ENCODE measurements at regions not wholly inside any gene's neighbourhood (a gene's known extent, or its start where the extent isn't known, plus 50 kb on each side); places are given as distances from the start of the nearest gene placed in this dataset.
A peak's percentile ranks its signal among the peaks of the same experiment; 100 is the strongest.
"Not testable (repeated sequence)": the region's sequence is repeated elsewhere in the genome, so short reads cannot be mapped to it uniquely, and the experiment has no call there.

- Histone ChIP-seq H3K36me3 (no peaks in the 10 kb centered on the region), H3K27me3 (ENCODE audit: low read depth) (no peaks in the 10 kb centered on the region), H3K9me3 (no peaks in the 10 kb centered on the region), H3K27ac (no peak overlapping the region), H3K4me1 (peaks cover 37% of the 10 kb centered on the region), H3K4me3 (no peak overlapping the region)
- no peak for TF ChIP-seq CTCF (IDR thresholded peaks at IDR 0.05)
- intact Hi-C loops (cut with DNase I) = no loop called here
- no peak for DNase-seq
- peak in 1 of 2 donors; percentile 27 for ATAC-seq
Observed at GRCh38 chr6:144378437-144378836, 93.3 kb downstream of the UTRN start.

GRCh38 chr6:144379356-144379755 is 94.2 kb downstream of the UTRN start:
- no peaks in the 10 kb centered on the region for H3K36me3 ChIP-seq
- TF ChIP-seq CTCF (IDR thresholded peaks at IDR 0.05) = no peak
- peak; percentile 21 to 50 for ATAC-seq
- H3K4me1 ChIP-seq = peaks cover 37% of the 10 kb centered on the region
- H3K27me3 ChIP-seq (ENCODE audit: low read depth) = no peaks in the 10 kb centered on the region
- DNase-seq = no peak
- H3K9me3 ChIP-seq = no peaks in the 10 kb centered on the region
- intact Hi-C loops (cut with DNase I) = no loop called here
- H3K4me3 ChIP-seq = no peak overlapping the region
- H3K27ac ChIP-seq = no peak overlapping the region

- H3K9me3 ChIP-seq; H3K36me3 ChIP-seq; intact Hi-C loops (cut with DNase I); H3K27ac ChIP-seq; H3K4me3 ChIP-seq; H3K27me3 ChIP-seq (ENCODE audit: low read depth); DNase-seq; ATAC-seq: not testable (repeated sequence)
- H3K4me1 ChIP-seq = peaks cover 37% of the 10 kb centered on the region
Observed at GRCh38 chr6:144381499-144381898, 96.4 kb downstream of the UTRN start.

- H3K36me3 ChIP-seq = no peaks in the 10 kb centered on the region
- intact Hi-C loops (cut with DNase I) = no loop called here
Observed at GRCh38 chr6:144383336-144383735, 98.2 kb downstream of the UTRN start.

GRCh38 chr6:144384427-144384826 is 99.3 kb downstream of the UTRN start:
- H3K36me3 ChIP-seq = no peaks in the 10 kb centered on the region
- no peak overlapping the region for H3K4me3 ChIP-seq
- DNase-seq = no peak
- TF ChIP-seq CTCF (IDR thresholded peaks at IDR 0.05) = no peak
- no peak overlapping the region for H3K27ac ChIP-seq
- peaks cover 23% of the 10 kb centered on the region for H3K4me1 ChIP-seq
- H3K27me3 ChIP-seq (ENCODE audit: low read depth) = no peaks in the 10 kb centered on the region
- no peak for ATAC-seq
- intact Hi-C loops (cut with DNase I) = no loop called here
- H3K9me3 ChIP-seq = no peaks in the 10 kb centered on the region

More at GRCh38 chr6:144383336-144383735, 98.2 kb downstream of the UTRN start:
- Histone ChIP-seq H3K4me1 (peaks cover 33% of the 10 kb centered on the region), H3K27me3 (ENCODE audit: low read depth) (no peaks in the 10 kb centered on the region), H3K4me3 (no peak overlapping the region), H3K27ac (no peak overlapping the region), H3K9me3 (no peaks in the 10 kb centered on the region)
- no peak for DNase-seq
- ATAC-seq = no peak
- TF ChIP-seq CTCF (IDR thresholded peaks at IDR 0.05) = no peak

GRCh38 chr6:144389474-144389873 is 104.3 kb downstream of the UTRN start:
- H3K4me1 ChIP-seq = peaks cover 18% of the 10 kb centered on the region
- DNase-seq; ATAC-seq; H3K27ac ChIP-seq; H3K27me3 ChIP-seq (ENCODE audit: low read depth); H3K36me3 ChIP-seq; intact Hi-C loops (cut with DNase I); H3K4me3 ChIP-seq; H3K9me3 ChIP-seq: not testable (repeated sequence)

- H3K9me3 ChIP-seq = no peaks in the 10 kb centered on the region
- H3K4me3 ChIP-seq = no peak overlapping the region
- H3K27ac ChIP-seq = no peak overlapping the region
- ATAC-seq = no peak
- H3K27me3 ChIP-seq (ENCODE audit: low read depth) = no peaks in the 10 kb centered on the region
- intact Hi-C loops (cut with DNase I) = no loop called here
- no peaks in the 10 kb centered on the region for H3K36me3 ChIP-seq
- no peak for TF ChIP-seq CTCF (IDR thresholded peaks at IDR 0.05)
- H3K4me1 ChIP-seq = peaks cover 20% of the 10 kb centered on the region
- DNase-seq = no peak
Observed at GRCh38 chr6:144390202-144390601, 105.1 kb downstream of the UTRN start.
